Neural crest cell (in vitro differentiated cells): ENCODE measurements at regions not wholly inside any gene's neighbourhood (a gene's known extent, or its start where the extent isn't known, plus 50 kb on each side); places are given as distances from the start of the nearest gene placed in this dataset.
"Not testable (repeated sequence)": the region's sequence is repeated elsewhere in the genome, so short reads cannot be mapped to it uniquely, and the experiment has no call there.

ENCODE experiments used
- DNase-seq: peaks from one replicate; pipeline ENCODE4 v3.0.0; 2021; ENCODE audit warnings: low read depth, mixed read lengths, low spot score
- H3K27ac Mint-ChIP-seq: one replicate; pipeline ENCODE4 v1.8.0; 2021; ENCODE audit warnings: mild to moderate bottlenecking, mixed read lengths; ENCODE audit not compliant: unreplicated experiment
- H3K27me3 Mint-ChIP-seq: 2 replicates; pipeline ENCODE4 v1.8.0; 2021; ENCODE audit warnings: low read depth, mild to moderate bottlenecking, mixed read lengths
- H3K36me3 Mint-ChIP-seq: 2 replicates; pipeline ENCODE4 v1.8.0; 2021; ENCODE audit warnings: low read depth, mild to moderate bottlenecking, mixed read lengths
- H3K4me1 Mint-ChIP-seq: 2 replicates; pipeline ENCODE4 v1.8.0; 2021; ENCODE audit warnings: mixed read lengths
- H3K4me3 Mint-ChIP-seq: one replicate; pipeline ENCODE4 v1.8.0; 2021; ENCODE audit warnings: mild to moderate bottlenecking, mixed read lengths
- H3K9me3 Mint-ChIP-seq: 2 replicates; pipeline ENCODE4 v1.8.0; 2021; ENCODE audit warnings: mixed read lengths
- TF ChIP-seq, protein P1 (sequence below): fragments of 200-600 bp; sonication (generic); conservative IDR thresholded peaks from 2 replicates; pipeline ENCODE4 v1.5.0; 2021; ENCODE audit warnings: antibody characterized with exemption, mild to moderate bottlenecking

DNA sequence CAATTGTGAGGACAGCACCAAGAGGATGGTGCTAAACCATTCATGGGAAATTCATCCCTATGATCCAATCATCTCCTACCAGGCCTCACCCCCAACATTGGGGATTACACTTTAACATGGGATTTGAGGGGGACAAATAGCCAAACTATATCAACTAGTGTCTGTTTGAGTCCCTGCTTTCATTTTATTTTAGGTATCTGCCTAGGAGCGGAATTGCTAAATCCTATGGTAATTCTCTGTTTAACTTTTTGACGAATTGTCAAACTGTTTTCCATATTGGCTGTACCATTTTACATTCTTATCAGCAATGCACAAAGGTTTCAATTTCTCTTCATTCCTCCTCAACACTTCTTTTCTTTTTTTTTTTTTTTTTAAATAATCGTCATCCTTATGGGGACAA, 318.4 kb upstream of the NRP1 start:
- Mint-ChIP-seq H3K27me3 (no peaks in the 10 kb centered on the region), H3K4me1 (peaks cover 7% of the 10 kb centered on the region), H3K36me3 (peaks cover 10% of the 10 kb centered on the region), H3K9me3 (peaks cover 16% of the 10 kb centered on the region), H3K4me3 (no peak overlapping the region), H3K27ac (no peak overlapping the region)
- DNase-seq: no peak
- TF ChIP-seq, protein P1, sequence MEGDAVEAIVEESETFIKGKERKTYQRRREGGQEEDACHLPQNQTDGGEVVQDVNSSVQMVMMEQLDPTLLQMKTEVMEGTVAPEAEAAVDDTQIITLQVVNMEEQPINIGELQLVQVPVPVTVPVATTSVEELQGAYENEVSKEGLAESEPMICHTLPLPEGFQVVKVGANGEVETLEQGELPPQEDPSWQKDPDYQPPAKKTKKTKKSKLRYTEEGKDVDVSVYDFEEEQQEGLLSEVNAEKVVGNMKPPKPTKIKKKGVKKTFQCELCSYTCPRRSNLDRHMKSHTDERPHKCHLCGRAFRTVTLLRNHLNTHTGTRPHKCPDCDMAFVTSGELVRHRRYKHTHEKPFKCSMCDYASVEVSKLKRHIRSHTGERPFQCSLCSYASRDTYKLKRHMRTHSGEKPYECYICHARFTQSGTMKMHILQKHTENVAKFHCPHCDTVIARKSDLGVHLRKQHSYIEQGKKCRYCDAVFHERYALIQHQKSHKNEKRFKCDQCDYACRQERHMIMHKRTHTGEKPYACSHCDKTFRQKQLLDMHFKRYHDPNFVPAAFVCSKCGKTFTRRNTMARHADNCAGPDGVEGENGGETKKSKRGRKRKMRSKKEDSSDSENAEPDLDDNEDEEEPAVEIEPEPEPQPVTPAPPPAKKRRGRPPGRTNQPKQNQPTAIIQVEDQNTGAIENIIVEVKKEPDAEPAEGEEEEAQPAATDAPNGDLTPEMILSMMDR: no peak

DNA sequence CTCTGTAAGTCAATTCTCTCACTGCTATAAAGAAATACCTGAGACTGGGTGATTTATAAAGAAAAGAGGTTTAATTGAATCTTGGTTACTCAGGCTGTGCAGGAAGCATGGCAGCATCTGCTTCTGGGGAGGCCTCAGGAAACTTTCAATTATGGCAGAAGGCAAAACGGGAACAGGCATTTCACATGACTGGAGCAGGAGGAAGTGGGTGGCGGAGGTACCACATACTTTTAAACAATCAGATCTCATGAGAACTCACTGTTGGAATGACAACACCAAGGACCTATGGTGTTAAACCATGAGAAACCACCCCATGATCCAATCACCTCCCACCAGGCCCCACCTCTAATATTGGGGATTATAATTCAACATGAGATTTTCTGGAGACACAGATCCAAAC, 315.7 kb upstream of the NRP1 start:
- Mint-ChIP-seq H3K9me3 (peaks cover 16% of the 10 kb centered on the region), H3K36me3 (peaks cover 10% of the 10 kb centered on the region)
- not testable (repeated sequence) for H3K4me3 Mint-ChIP-seq, DNase-seq, H3K4me1 Mint-ChIP-seq, H3K27me3 Mint-ChIP-seq, H3K27ac Mint-ChIP-seq

DNA sequence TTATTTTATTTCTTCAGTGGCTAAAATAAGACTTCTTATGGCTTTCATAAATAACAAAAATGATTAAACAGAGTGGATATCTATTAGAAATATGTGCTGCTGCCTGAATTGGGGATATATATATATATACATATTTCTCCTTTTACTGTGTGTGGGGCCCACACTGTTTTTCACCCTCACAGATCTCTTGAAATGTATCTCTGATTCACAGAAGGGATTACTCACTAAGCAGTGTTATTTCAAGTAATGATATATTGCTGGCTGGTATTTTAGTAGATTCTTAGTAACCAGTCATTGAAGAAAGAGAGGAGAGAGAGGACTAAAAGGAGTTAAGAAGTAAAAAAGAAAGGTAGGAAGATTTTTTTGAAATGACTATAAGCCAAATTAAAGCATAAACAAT, 308.6 kb upstream of the NRP1 start:
- DNase-seq: no peak
- H3K27me3 Mint-ChIP-seq: no peaks in the 10 kb centered on the region
- H3K4me1 Mint-ChIP-seq: no peaks in the 10 kb centered on the region
- no peaks in the 10 kb centered on the region for H3K9me3 Mint-ChIP-seq
- no peak overlapping the region for H3K4me3 Mint-ChIP-seq
- TF ChIP-seq, protein P1: no peak
- H3K36me3 Mint-ChIP-seq: no peaks in the 10 kb centered on the region
- no peak overlapping the region for H3K27ac Mint-ChIP-seq

DNA sequence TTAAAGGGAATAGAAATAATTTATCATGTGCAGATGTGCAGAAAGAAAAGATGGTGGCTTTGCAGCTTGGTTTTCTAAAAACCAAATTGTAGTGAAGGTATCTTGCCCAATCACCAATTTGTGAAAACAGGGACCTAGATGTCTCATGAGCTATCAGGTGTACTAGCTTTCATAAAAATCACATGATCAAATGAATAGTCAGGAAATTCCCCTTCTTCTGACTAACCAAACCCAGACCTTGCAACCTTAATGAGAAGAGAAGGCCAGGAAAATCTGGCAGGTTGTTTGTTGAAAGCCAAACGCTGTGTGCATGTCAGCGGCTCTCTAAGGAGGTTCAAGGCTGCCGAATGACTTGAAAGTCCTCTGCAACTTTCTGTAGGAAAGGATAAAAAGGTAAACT, 304.4 kb upstream of the NRP1 start:
- no peaks in the 10 kb centered on the region for H3K9me3 Mint-ChIP-seq
- H3K27me3 Mint-ChIP-seq: no peaks in the 10 kb centered on the region
- no peak for DNase-seq
- no peaks in the 10 kb centered on the region for H3K36me3 Mint-ChIP-seq
- no peaks in the 10 kb centered on the region for H3K4me1 Mint-ChIP-seq
- H3K4me3 Mint-ChIP-seq: no peak overlapping the region
- no peak overlapping the region for H3K27ac Mint-ChIP-seq
- TF ChIP-seq, protein P1: no peak

DNA sequence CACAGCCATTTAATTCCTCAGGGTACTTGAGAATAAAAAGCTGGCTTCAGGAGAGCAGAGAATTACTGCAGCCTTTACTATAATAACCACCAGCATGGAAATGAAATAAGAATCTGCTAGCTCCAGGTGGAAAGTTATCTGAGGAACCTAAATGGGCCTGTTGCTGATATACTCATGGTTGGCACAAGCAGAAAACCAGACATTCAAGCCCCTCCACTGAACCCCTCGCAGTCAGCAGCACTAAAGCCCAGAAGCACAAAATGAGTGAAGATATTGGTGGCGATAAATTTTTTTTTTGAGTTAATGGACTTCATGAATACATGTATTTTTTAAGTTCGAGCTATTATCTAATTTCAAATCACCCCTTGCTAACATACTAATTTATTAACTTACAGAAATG, 303.9 kb upstream of the NRP1 start:
- no peaks in the 10 kb centered on the region for H3K27me3 Mint-ChIP-seq
- DNase-seq: no peak
- H3K4me1 Mint-ChIP-seq: no peaks in the 10 kb centered on the region
- TF ChIP-seq, protein P1: no peak
- no peaks in the 10 kb centered on the region for H3K36me3 Mint-ChIP-seq
- no peaks in the 10 kb centered on the region for H3K9me3 Mint-ChIP-seq
- H3K27ac Mint-ChIP-seq: no peak overlapping the region
- no peak overlapping the region for H3K4me3 Mint-ChIP-seq

DNA sequence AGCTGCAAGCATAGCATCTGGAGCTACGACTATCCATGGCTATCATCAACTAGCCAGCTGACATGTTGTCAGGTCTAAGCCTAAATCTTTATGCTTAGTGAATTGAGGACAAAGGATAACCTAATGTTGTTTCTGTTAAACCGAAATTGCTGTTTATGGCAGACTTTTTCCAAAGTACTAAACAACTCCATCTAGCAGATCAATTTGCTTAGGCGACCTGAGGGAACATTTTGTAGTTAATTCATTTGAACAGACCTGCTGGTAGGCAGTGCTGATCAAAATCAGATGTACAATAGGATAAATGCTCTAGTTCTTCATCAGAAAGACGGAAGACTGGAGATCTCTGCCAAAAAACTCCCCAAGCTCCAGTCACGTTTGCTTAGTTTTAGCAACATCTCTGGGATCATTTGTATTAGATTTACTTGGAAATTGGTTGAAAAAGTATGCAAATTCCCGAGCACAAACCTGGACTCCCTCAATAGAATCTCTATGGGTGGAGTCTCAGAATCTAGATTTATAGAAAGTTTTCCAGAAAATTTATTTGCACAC, 301.6 kb upstream of the NRP1 start:
- TF ChIP-seq, protein P1: no peak
- H3K36me3 Mint-ChIP-seq: no peaks in the 10 kb centered on the region
- H3K27me3 Mint-ChIP-seq: no peaks in the 10 kb centered on the region
- no peaks in the 10 kb centered on the region for H3K4me1 Mint-ChIP-seq
- H3K4me3 Mint-ChIP-seq: no peak overlapping the region
- no peak for DNase-seq
- H3K27ac Mint-ChIP-seq: no peak overlapping the region
- no peaks in the 10 kb centered on the region for H3K9me3 Mint-ChIP-seq
